ENCODE measurements at regions not wholly inside any gene's neighbourhood (a gene's known extent, or its start where the extent isn't known, plus 50 kb on each side); places are given as distances from the start of the nearest gene placed in this dataset.

- TF ChIP-seq CTCF (conservative IDR thresholded peaks at IDR 0.05 in 1 of 2, IDR thresholded peaks at IDR 0.05 in 1 of 2; ENCODE audit: low read depth in 1 of 2, low read length in 2 of 2) (peak; percentile 14 to 28), EZH2 (IDR thresholded peaks at IDR 0.05; ENCODE audit: low read length, missing control alignments) (no peak)
These were observed 302.0 kb upstream of the STXBP5 start for GRCh38 chr6:146901940-146902816.
